SK-N-SH (cell line): ENCODE measurements at regions not wholly inside any gene's neighbourhood (a gene's known extent, or its start where the extent isn't known, plus 50 kb on each side); places are given as distances from the start of the nearest gene placed in this dataset.

Experiments
- CTCF ChIA-PET: fragments of 300-600, 350-600 bp; formaldehyde crosslinking; extraction: SDS; loops from one replicate; lab custom pipeline; 2021; lab: Yijun Ruan, JAX
- POLR2A ChIA-PET: fragments of 350-600 bp; sonication (Branson Sonifier 250); formaldehyde crosslinking; extraction: SDS; loops from one replicate; lab custom pipeline; 2020; ENCODE audit warnings: antibody characterized with exemption, inconsistent platforms; lab: Yijun Ruan, JAX
- DNase-seq: peaks from one replicate; pipeline ENCODE4 v3.0.0; 2012
- H2AFZ ChIP-seq: fragments of 200-600 bp; sonication (generic); 2 replicates; pipeline ENCODE4 v1.8.1; 2016; ENCODE audit warnings: antibody characterized with exemption, mild to moderate bottlenecking, low read depth
- H3F3A ChIP-seq: fragments of 200-600 bp; sonication (generic); replicated peaks from 2 replicates; pipeline ENCODE3; 2016; ENCODE audit warnings: antibody characterized with exemption, mild to moderate bottlenecking; ENCODE audit not compliant: insufficient read depth
- H3K27ac ChIP-seq, 2 experiments: fragments of 200-500 bp in 1 of 2; fragments of 200-600 bp in 1 of 2; sonication (Bioruptor generic) in 1 of 2; sonication (generic), shearing (Covaris generic) in 1 of 2; 2 replicates each; pipeline versions ENCODE4 v1.5.1 to v1.6.1; 2014 to 2016; ENCODE audit warnings: low read depth in 2 of 2, inconsistent platforms in 1 of 2, low read length in 1 of 2, mild to moderate bottlenecking in 1 of 2, mixed read lengths in 1 of 2
- H3K27me3 ChIP-seq: fragments of 200-600 bp; sonication (generic), shearing (Covaris generic); 2 replicates; pipeline ENCODE4 v1.6.1; 2016; ENCODE audit warnings: mixed run types; ENCODE audit not compliant: insufficient read depth
- H3K36me3 ChIP-seq, 2 experiments: fragments of 200-500 bp in 1 of 2; fragments of 200-600 bp in 1 of 2; sonication (Bioruptor generic) in 1 of 2; sonication (generic) in 1 of 2; replicated peaks in 1 of 2; 2 replicates each; pipeline versions ENCODE3 to v1.5.1; 2014 to 2016; ENCODE audit warnings: low read length in 1 of 2, mild to moderate bottlenecking in 1 of 2; ENCODE audit not compliant: insufficient read depth in 2 of 2, control insufficient read depth in 1 of 2
- H3K4me1 ChIP-seq, 2 experiments: fragments of 200-500 bp in 1 of 2; fragments of 200-600 bp in 1 of 2; sonication (Bioruptor generic) in 1 of 2; sonication (generic), shearing (Covaris generic) in 1 of 2; 2 replicates each; pipeline versions ENCODE4 v1.5.1 to v1.6.1; 2014 to 2016; ENCODE audit warnings: low read depth in 1 of 2, low read length in 1 of 2, mixed run types in 1 of 2; ENCODE audit not compliant: insufficient read depth in 2 of 2, control insufficient read depth in 1 of 2
- H3K4me2 ChIP-seq: fragments of 200-600 bp; sonication (generic), shearing (Covaris generic); 2 replicates; pipeline ENCODE4 v1.6.1; 2017; ENCODE audit warnings: mixed run types
- H3K4me3 ChIP-seq, 2 experiments: fragments of 200-500 bp in 1 of 2; fragments of 200-600 bp in 1 of 2; sonication (Bioruptor generic) in 1 of 2; sonication (generic), shearing (Covaris generic) in 1 of 2; 2 replicates each; pipeline versions ENCODE4 v1.5.1 to v1.8.1; 2014 to 2016; ENCODE audit warnings: low read depth in 2 of 2, inconsistent platforms in 1 of 2, low read length in 1 of 2, mild to moderate bottlenecking in 1 of 2, mixed read lengths in 1 of 2, moderate library complexity in 1 of 2
- H3K79me2 ChIP-seq: fragments of 200-600 bp; sonication (generic); 2 replicates; pipeline ENCODE4 v1.8.1; 2017; ENCODE audit warnings: mild to moderate bottlenecking; ENCODE audit not compliant: insufficient read depth
- H3K9ac ChIP-seq: fragments of 200-600 bp; sonication (generic); 2 replicates; pipeline ENCODE4 v1.6.1; 2017; ENCODE audit warnings: mixed run types
- H3K9me2 ChIP-seq: fragments of 200-600 bp; sonication (generic); 2 replicates; pipeline ENCODE4 v1.6.1; 2017; ENCODE audit warnings: mixed run types
- H3K9me3 ChIP-seq: fragments of 200-600 bp; sonication (generic); 2 replicates; pipeline ENCODE4 v1.6.1; 2017; ENCODE audit warnings: mixed run types, mild to moderate bottlenecking, moderate library complexity
- H4K20me1 ChIP-seq: fragments of 200-600 bp; sonication (generic); 2 replicates; pipeline ENCODE4 v1.6.1; 2017; ENCODE audit warnings: mild to moderate bottlenecking, mixed run types; ENCODE audit not compliant: insufficient read depth
- EP300 ChIP-seq, 2 experiments: IDR thresholded peaks; 2 replicates each; pipeline versions ENCODE4 v1.4.0 to v1.6.1; 2012; ENCODE audit warnings: borderline replicate concordance in 1 of 2, low read depth in 1 of 2, low read length in 1 of 2
- FOSL2 ChIP-seq: IDR thresholded peaks from 2 replicates; pipeline ENCODE4 v1.4.0; 2012; ENCODE audit warnings: low read depth, mild to moderate bottlenecking, moderate library complexity, borderline replicate concordance
- GABPA ChIP-seq: IDR thresholded peaks from 2 replicates; pipeline ENCODE4 v1.4.0; 2012; ENCODE audit warnings: low read depth, mild to moderate bottlenecking
- GATA2 ChIP-seq: sonication (generic); formaldehyde crosslinking; IDR thresholded peaks from 2 replicates; pipeline ENCODE4 v1.5.0; 2020; ENCODE audit warnings: mild to moderate bottlenecking, missing genetic modification reagents
- IRF3 ChIP-seq: fragments of 150-350 bp; IDR thresholded peaks from 2 replicates; pipeline ENCODE4 v1.6.1; 2016; ENCODE audit warnings: mild to moderate bottlenecking, low read depth, low read length
- JUND ChIP-seq: IDR thresholded peaks from 2 replicates; pipeline ENCODE4 v1.4.0; 2012
- MXI1 ChIP-seq: IDR thresholded peaks from 2 replicates; pipeline ENCODE4 v1.6.1; 2012; ENCODE audit warnings: mild to moderate bottlenecking, low read depth, low read length, improper control_type of control experiment
- NRF1 ChIP-seq: IDR thresholded peaks from 2 replicates; pipeline ENCODE4 v1.6.1; 2012; ENCODE audit warnings: low read depth, mild to moderate bottlenecking, low read length
- RCOR1 ChIP-seq: fragments of 150-350 bp; IDR thresholded peaks from 2 replicates; pipeline ENCODE4 v1.6.1; 2017; ENCODE audit warnings: antibody characterized with exemption, low read length
- REST ChIP-seq: IDR thresholded peaks from 2 replicates; pipeline ENCODE4 v1.6.1; 2012; ENCODE audit warnings: mild to moderate bottlenecking, low read depth, low read length, moderate library complexity
- SIN3A ChIP-seq: IDR thresholded peaks from 2 replicates; pipeline ENCODE4 v1.6.1; 2012; ENCODE audit warnings: low read depth, mild to moderate bottlenecking, low read length, moderate library complexity, borderline replicate concordance
- SMC3 ChIP-seq: IDR thresholded peaks from 2 replicates; pipeline ENCODE4 v1.6.1; 2012; ENCODE audit warnings: low read depth, low read length, improper control_type of control experiment
- TAF1 ChIP-seq: IDR thresholded peaks from 2 replicates; pipeline ENCODE4 v1.6.1; 2012; ENCODE audit warnings: low read depth, mild to moderate bottlenecking, low read length, moderate library complexity, borderline replicate concordance
- TCF12 ChIP-seq: IDR thresholded peaks from 2 replicates; pipeline ENCODE4 v1.4.0; 2012
- TEAD4 ChIP-seq: IDR thresholded peaks from 2 replicates; pipeline ENCODE4 v1.4.0; 2012; ENCODE audit warnings: mild to moderate bottlenecking, borderline replicate concordance; ENCODE audit not compliant: insufficient read depth
- USF2 ChIP-seq: fragments of 150-350 bp; IDR thresholded peaks from 2 replicates; pipeline ENCODE4 v1.6.1; 2017; ENCODE audit warnings: antibody characterized with exemption, low read length, low read depth, borderline replicate concordance
- YY1 ChIP-seq: IDR thresholded peaks from 2 replicates; pipeline ENCODE4 v1.4.0; 2012; ENCODE audit warnings: low read depth, mild to moderate bottlenecking
- ZBTB33 ChIP-seq: IDR thresholded peaks from 2 replicates; pipeline ENCODE4 v1.4.0; 2012; ENCODE audit warnings: low read depth, borderline replicate concordance
- WGBS: methylation state at CpG from one replicate; pipeline ENCODE4 v1.1.6; 2017; ENCODE audit warnings: low lambda C conversion rate; 5-methylcytosine and 5-hydroxymethylcytosine counted together
- TF ChIP-seq, protein P1 (sequence below): IDR thresholded peaks from 2 replicates; pipeline ENCODE4 v1.4.0; 2012; ENCODE audit warnings: low read depth
- TF ChIP-seq, protein P2 (sequence below): fragments of 200-600 bp; sonication (generic); IDR thresholded peaks from 2 replicates; pipeline ENCODE4 v1.6.1; 2017; ENCODE audit warnings: antibody characterized with exemption, mild to moderate bottlenecking, moderate library complexity

- no peaks in the 10 kb centered on the region for H3K79me2 ChIP-seq
- H3K4me3 ChIP-seq, result no peak overlapping the region
- H3K9me3 ChIP-seq, result no peaks in the 10 kb centered on the region
- TF ChIP-seq FOSL2 (no peak), GABPA (no peak), SMC3 (no peak), TAF1 (no peak), IRF3 (no peak), USF2 (no peak), YY1 (no peak), MXI1 (no peak), JUND (no peak), SIN3A (no peak), TEAD4 (no peak), RCOR1 (no peak), NRF1 (no peak), TCF12 (no peak), ZBTB33 (no peak), GATA2 (CRISPR knock-in tag) (no peak), EP300 (IDR thresholded peaks at IDR 0.05; ENCODE audit: borderline replicate concordance in 1 of 2, low read depth in 1 of 2, low read length in 1 of 2) (no peak), REST (no peak)
- TF ChIP-seq, protein P1, sequence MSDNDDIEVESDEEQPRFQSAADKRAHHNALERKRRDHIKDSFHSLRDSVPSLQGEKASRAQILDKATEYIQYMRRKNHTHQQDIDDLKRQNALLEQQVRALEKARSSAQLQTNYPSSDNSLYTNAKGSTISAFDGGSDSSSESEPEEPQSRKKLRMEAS, result no peak
- TF ChIP-seq, protein P2, sequence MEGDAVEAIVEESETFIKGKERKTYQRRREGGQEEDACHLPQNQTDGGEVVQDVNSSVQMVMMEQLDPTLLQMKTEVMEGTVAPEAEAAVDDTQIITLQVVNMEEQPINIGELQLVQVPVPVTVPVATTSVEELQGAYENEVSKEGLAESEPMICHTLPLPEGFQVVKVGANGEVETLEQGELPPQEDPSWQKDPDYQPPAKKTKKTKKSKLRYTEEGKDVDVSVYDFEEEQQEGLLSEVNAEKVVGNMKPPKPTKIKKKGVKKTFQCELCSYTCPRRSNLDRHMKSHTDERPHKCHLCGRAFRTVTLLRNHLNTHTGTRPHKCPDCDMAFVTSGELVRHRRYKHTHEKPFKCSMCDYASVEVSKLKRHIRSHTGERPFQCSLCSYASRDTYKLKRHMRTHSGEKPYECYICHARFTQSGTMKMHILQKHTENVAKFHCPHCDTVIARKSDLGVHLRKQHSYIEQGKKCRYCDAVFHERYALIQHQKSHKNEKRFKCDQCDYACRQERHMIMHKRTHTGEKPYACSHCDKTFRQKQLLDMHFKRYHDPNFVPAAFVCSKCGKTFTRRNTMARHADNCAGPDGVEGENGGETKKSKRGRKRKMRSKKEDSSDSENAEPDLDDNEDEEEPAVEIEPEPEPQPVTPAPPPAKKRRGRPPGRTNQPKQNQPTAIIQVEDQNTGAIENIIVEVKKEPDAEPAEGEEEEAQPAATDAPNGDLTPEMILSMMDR, result no peak
- H3K36me3 ChIP-seq, result no peaks in the 10 kb centered on the region
- ChIA-PET CTCF (interaction anchor here (0.9 kb wide), 2 partner anchors 82 to 126 kb away, joined by 3 read pairs; no protein-coding TSS in a partner anchor), POLR2A (no interaction called here)
- DNase-seq, result no peak
- H3K4me2 ChIP-seq, result no peak overlapping the region
- H3K27ac ChIP-seq, result no peak overlapping the region
- no peak overlapping the region for H3K9ac ChIP-seq
- no peak overlapping the region for H2AFZ ChIP-seq
- H3K27me3 ChIP-seq, result no peaks in the 10 kb centered on the region
- H3F3A ChIP-seq, result no peaks in the 10 kb centered on the region
- peaks cover 0 to 1% of the 10 kb centered on the region in 2 experiments; a peak in 1 of 4 replicates for H3K4me1 ChIP-seq
- 44% methylated on average over 7 of the region's 9 CpGs for WGBS
- H3K9me2 ChIP-seq, result no peaks in the 10 kb centered on the region
- H4K20me1 ChIP-seq, result no peaks in the 10 kb centered on the region
Observed at GRCh38 chr10:131660427-131660826, 240.4 kb upstream of the PPP2R2D start.
